GM23338 (cell line): ENCODE measurements at regions not wholly inside any gene's neighbourhood (a gene's known extent, or its start where the extent isn't known, plus 50 kb on each side); places are given as distances from the start of the nearest gene placed in this dataset.

Experiments
- CREB1 ChIP-seq: fragments of 250-450 bp; sonication (Bioruptor Pico); IDR thresholded peaks from 2 replicates; pipeline ENCODE4 v1.5.0; 2020; ENCODE audit warnings: low read depth, mild to moderate bottlenecking, moderate library complexity
- CTCF ChIP-seq, 2 experiments: fragments of 200-600 bp in 1 of 2; sonication (generic) in 1 of 2; conservative IDR thresholded peaks; 2 replicates each; pipeline versions ENCODE4 v1.5.1 to v1.6.1; 2016 to 2017; ENCODE audit warnings: antibody characterized with exemption in 2 of 2, low read depth in 2 of 2, mild to moderate bottlenecking in 2 of 2, moderate library complexity in 1 of 2
- ETS1 ChIP-seq: IDR thresholded peaks from 2 replicates; pipeline ENCODE4 v1.6.1; 2016; ENCODE audit warnings: antibody characterized with exemption
- EZH2 ChIP-seq: fragments of 200-600 bp; sonication (generic); IDR thresholded peaks from one replicate; pipeline ENCODE4 v1.8.0; 2017; ENCODE audit warnings: antibody characterized with exemption, mild to moderate bottlenecking, low read depth; ENCODE audit not compliant: unreplicated experiment
- EZH2phosphoT487 ChIP-seq: fragments of 200-600 bp; sonication (generic); IDR thresholded peaks from one replicate; pipeline ENCODE4 v1.8.1; 2018; ENCODE audit warnings: antibody characterized with exemption; ENCODE audit not compliant: unreplicated experiment
- JUNB ChIP-seq: IDR thresholded peaks from one replicate; pipeline ENCODE4 v1.6.1; 2016; ENCODE audit warnings: antibody characterized with exemption; ENCODE audit not compliant: unreplicated experiment
- NANOG ChIP-seq: IDR thresholded peaks from 2 replicates; pipeline ENCODE4 v1.6.1; 2016; ENCODE audit warnings: antibody characterized with exemption, borderline replicate concordance
- POLR2AphosphoS5 ChIP-seq: IDR thresholded peaks from 2 replicates; pipeline ENCODE4 v1.6.1; 2016; ENCODE audit warnings: antibody characterized with exemption, low read depth
- REST ChIP-seq: IDR thresholded peaks from one replicate; pipeline ENCODE4 v1.6.1; 2018; ENCODE audit warnings: antibody characterized with exemption; ENCODE audit not compliant: unreplicated experiment
- STAT1 ChIP-seq: IDR thresholded peaks from one replicate; pipeline ENCODE4 v1.6.1; 2016; ENCODE audit warnings: antibody characterized with exemption; ENCODE audit not compliant: unreplicated experiment
- ZNF114 ChIP-seq: fragments of 250-450 bp; sonication (Bioruptor Pico); IDR thresholded peaks from 2 replicates; pipeline ENCODE4 v1.5.0; 2020; ENCODE audit warnings: mild to moderate bottlenecking, moderate library complexity

- TF ChIP-seq EZH2: no peak
- TF ChIP-seq CTCF (conservative IDR thresholded peaks at IDR 0.05; ENCODE audit: low read depth in 2 of 2): no peak
- TF ChIP-seq NANOG: no peak
- TF ChIP-seq POLR2AphosphoS5: no peak
- TF ChIP-seq REST: no peak
- no peak for TF ChIP-seq EZH2phosphoT487
- no peak for TF ChIP-seq ETS1
- no peak for TF ChIP-seq JUNB
- no peak for TF ChIP-seq STAT1
- no peak for TF ChIP-seq CREB1 (CRISPR knock-in tag)
- TF ChIP-seq ZNF114 (CRISPR knock-in tag): no peak
Observed at GRCh38 chr15:29528276-29528675, 258.7 kb upstream of the NSMCE3 start.
